GM19395 (cell line): ENCODE measurements at regions not wholly inside any gene's neighbourhood (a gene's known extent, or its start where the extent isn't known, plus 50 kb on each side); places are given as distances from the start of the nearest gene placed in this dataset.

Experiments used
- ATAC-seq: cut with Tn5 transposase; IDR thresholded peaks from one replicate; pipeline ENCODE4 v1.9.1; 2021; ENCODE audit warnings: mild to moderate bottlenecking, moderate library complexity; ENCODE audit not compliant: unreplicated experiment

- ATAC-seq = no peak
Observed at GRCh38 chr20:59429396-59429795, 129.0 kb downstream of the EDN3 start.

DNA sequence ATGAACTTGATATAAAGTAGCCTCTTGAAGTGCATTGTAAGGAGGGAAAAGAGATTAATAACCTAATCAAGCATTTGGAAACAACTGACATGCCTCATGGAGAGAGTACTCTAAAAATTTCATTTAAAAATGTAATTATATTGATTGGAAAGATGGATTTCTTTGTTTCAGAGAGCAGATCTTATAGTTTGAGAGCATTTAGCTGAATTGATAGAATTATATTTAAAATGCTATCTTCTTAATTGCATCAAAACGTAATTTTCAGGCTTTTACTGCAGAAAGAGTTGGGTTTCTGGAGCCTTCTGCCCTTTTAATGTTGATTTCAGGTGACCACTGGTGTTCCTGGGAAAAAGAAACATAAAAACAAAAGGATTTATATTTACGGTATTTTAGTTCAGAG lies 130.6 kb downstream of the EDN3 start:
- ATAC-seq = no peak

GRCh38 chr20:59434960-59435359 lies 134.5 kb downstream of the EDN3 start:
- ATAC-seq = no peak

- no peak for ATAC-seq
Observed at GRCh38 chr20:59435518-59435917, 135.1 kb downstream of the EDN3 start.

DNA sequence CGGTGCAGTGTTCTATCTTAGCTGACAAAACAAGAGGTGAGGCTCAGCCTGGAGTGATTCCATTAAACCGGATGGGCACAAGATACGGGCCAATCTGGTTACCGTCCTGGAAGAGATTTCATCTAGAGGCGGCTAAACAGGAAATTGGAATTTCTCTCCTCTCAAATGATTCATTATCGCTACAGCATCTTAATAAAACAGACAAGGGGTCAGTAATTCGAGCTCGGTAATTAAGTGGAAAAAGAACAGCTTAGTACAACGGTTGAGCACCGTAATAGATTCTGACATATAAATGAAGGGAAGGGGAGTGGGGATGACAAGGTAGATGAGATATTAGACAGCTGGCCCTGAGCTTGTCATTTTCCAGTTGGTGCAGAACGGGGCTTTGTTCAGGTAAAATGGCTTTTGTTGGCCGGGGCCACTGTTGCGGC lies 137.2 kb downstream of the EDN3 start:
- no peak for ATAC-seq

- no peak for ATAC-seq
Observed at GRCh38 chr20:59438201-59438600, 137.8 kb downstream of the EDN3 start.

GRCh38 chr20:59439243-59439642 lies 138.8 kb downstream of the EDN3 start:
- no peak for ATAC-seq

DNA sequence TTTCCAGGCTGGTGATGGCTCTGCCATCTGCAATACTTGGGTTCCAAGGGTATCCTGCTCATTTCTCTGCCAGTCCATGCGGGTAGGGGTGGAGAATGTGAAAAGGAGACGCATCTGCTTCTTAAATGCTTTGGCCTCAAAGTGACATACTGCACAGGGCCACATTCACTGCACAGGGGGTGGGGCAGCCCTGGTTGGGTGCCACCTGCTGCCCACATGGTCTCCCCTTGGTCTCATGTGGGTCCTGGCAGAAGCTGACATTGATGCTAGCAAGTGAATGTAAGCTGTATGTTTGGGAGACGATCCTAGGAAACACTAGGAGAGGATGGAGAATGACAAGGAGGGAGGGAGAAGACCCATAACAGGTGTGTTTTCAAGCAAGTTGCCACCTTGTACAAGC lies 140.9 kb downstream of the EDN3 start:
- no peak for ATAC-seq

GRCh38 chr20:59441860-59442810 lies 141.7 kb downstream of the EDN3 start:
- no peak for ATAC-seq

GRCh38 chr20:59443550-59443949 lies 143.1 kb downstream of the EDN3 start:
- ATAC-seq = no peak

DNA sequence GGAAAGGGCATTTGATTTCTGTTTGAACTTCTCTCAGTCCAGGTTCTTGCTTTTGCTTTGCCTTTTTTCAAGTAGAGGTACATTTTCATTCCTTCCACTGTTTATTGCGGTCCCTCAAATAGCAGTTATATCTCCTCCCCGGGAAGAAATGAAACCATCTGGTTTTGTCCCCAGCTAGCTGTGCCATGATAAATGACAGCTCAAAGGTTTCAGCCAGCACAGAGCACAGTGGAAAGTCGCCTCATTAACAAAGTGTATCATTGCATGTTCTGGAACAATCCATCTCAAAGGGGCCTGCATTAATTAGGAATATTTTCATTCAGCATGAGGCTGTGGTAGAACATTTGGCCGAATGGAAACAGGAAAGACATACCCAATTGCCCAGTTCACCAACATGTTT lies 146.0 kb downstream of the EDN3 start:
- ATAC-seq = no peak

DNA sequence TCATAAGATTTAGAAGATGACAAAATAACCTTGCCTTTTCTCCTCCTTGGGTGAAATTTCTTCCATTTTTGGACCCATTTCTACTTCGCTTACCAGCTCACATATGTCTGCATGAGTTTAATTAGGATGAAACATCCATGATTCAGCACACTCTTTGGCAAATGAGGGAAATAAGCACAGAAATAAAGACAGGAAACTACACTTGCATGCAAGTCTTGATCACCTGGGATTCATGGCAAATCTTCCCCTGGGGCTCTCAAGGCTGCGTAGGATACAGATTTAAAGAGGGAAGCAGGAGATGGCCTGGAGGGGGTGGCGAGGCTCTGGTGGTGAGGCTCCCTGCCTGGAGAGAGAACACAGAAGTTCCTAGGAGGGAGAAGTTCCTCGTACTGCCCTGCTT lies 147.8 kb downstream of the EDN3 start:
- ATAC-seq = no peak

DNA sequence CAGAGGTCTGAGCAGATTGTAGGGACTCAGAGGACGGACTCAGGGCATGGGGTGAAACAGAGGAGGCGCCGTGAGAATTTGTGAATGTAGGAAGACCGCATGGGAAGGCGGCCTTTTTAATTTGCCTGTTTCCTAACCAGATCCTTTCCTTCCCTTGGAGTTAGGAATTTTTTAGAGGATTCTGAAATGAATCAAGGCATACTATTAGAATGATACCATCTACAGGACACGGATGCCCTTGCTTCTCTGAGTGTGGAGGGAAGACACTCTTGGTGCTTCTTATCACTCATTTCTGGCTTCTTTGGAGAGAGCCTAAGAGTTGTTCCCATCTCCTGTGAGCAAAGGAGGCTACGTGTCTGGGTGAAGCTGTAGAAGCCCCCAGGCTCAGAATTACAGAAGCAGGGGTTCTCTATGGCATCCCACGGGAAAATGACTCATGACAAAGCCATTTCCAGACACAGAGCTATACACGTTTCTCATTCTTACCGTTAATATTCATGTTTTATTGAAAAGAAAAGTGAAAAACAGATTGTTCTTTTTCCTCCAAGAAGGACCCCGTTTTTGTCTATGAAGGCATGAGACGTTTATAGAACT lies 148.5 kb downstream of the EDN3 start:
- no peak for ATAC-seq

- no peak for ATAC-seq
Observed at GRCh38 chr20:59451066-59451630, 150.7 kb downstream of the EDN3 start.

- ATAC-seq = no peak
Observed at GRCh38 chr20:59451641-59452040, 151.2 kb downstream of the EDN3 start.

GRCh38 chr20:59452856-59453255 lies 151.5 kb upstream of the PHACTR3 start:
- ATAC-seq = no peak

DNA sequence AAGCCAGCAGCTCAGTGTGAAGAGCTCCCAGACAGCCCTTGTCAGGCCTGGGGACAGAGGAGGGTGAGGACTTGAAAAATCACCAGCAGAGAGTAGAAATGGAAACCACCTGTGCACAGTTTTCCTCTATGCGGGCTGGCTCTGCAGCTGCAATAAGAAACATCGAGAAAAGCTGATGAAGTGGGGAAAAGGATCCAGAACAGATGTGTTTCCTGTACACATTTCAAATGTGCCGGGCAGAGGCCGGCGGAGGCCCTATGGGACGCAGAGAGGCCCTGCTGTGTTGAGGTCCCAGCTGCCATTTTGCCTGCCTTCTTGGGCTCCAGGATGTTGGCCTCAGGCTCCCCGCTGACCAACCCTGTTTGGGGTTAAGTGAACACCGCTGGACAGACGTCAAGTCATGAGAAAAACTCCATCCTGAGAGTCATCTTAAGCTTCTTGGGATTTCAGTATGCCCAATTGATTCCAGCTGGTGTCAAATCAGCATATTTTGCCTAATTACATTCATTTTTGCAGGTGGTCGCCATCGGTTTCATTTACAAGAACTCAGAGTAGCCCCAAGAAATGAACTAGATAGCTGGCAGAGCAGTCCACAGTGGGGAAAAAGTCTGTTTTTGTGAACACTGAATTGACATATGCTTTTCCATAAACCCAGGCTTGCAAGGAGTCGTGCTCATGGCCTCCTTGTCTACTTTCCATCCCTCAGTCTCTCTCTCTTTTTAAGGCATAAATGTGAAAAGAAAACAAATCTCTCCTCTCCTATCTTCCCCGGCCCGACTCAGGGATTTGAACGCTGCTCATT lies 150.4 kb upstream of the PHACTR3 start:
- no peak for ATAC-seq

DNA sequence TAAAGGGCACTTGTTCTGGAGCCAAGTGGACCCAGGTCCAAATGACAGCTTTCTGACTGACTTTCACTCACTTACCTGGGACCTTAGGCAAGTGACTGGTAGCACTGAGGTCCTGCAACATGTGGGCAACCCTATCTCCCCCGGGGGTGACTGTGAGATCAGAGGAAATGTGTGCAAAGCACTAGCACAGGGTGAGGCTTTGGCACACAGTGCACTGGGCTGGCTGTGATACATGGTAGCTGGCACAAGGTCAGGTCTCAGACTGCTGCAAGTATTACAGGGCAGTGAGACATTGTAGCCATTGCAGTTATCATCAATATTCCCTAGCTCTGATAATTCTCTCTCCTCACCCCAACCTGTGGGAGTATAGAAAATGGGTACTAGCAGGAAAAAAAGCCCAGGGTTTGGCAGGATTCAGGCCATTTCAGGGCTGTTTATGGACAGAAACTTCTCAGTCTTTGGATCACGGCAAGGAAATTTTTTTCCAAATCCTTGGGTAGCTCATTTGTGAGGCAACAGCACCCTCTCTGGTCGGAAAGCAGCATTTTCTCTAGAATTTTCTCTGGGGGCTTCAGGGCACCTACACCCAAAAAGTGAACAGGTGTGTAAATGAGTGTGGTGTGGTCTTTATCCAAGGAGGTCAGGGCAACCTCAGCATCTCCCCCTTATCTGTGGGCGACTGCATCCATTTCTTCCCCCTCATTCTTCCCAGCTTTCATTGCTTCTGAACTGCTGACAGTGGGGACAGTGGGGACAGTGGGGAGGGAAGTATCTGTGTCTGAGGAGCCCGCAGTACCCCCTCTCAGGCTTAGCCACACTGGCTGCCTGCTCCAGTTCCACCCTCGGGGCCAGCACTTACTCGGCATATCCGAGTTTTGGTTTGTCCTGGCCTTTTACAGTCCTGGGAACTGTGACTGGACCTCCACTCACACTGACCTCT lies 148.7 kb upstream of the PHACTR3 start:
- ATAC-seq = no peak

DNA sequence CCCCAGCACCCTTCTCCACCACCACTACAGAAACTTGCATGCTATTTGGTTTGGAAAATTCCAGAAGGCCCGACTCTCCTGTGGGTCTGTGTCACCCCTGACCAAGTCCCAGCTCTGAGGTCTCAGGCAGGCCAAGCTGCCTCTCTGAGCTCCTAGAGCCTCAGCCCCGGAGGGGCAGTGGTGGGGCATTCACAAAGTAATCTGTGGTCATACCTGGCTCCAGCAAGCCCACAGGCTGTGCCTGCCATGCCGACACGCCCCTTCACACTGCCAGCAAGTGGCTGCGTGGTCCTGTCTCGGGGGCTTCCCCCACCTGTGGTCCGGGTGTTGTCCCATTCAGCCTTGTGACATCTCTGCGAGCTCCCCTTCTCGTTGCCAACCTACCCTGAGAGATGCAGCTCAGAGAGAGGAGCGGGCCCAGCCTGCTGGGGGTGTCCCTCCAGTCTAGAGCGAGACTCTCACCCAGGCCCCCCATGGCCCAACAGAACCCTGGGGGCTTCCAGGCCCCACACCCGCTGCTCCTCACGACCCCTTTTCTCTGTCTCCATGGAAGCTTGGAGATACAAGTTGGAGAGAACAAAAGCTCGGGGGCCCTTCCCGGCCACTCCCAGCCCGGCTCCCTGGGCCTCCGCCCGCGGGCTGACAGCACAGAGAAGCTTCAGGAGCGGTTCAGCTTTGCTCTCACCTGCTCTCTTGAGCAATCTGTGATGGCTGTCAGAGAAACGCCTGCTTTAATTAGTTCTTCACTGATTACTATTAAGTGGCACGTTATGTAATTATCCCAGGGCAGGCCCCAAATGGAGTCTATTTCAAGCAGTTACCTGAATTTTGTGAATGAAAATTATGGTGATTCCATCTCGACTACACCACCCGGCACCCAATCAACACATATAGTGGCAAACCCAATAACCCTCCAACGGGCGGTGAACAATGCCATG lies 147.7 kb upstream of the PHACTR3 start:
- ATAC-seq = no peak
